Cardiac muscle cell (in vitro differentiated cells and primary cell): ENCODE measurements at regions not wholly inside any gene's neighbourhood (a gene's known extent, or its start where the extent isn't known, plus 50 kb on each side); places are given as distances from the start of the nearest gene placed in this dataset.

Source experiments
- DNase-seq, 2 donors: peaks; one replicate each; pipeline versions ENCODE4 v3.0.0 to v3.0.0-alpha.2; 2010 to 2017; ENCODE audit warnings: low read depth in 1 of 2, low spot score in 1 of 2
- H3K27ac ChIP-seq: fragments of 200-600 bp; sonication (generic); 2 replicates; pipeline ENCODE4 v1.5.1; 2016
- H3K27me3 ChIP-seq: fragments of 200-600 bp; sonication (generic); 2 replicates; pipeline ENCODE4 v1.6.0; 2016; ENCODE audit warnings: control low read depth
- H3K36me3 ChIP-seq: fragments of 200-600 bp; sonication (generic); 2 replicates; pipeline ENCODE4 v1.5.1; 2016; ENCODE audit warnings: control low read depth
- H3K4me1 ChIP-seq: fragments of 200-600 bp; sonication (generic); 2 replicates; pipeline ENCODE4 v1.8.1; 2017; ENCODE audit warnings: low read depth, mild to moderate bottlenecking, mixed run types
- H3K4me3 ChIP-seq: fragments of 200-600 bp; sonication (generic); 2 replicates; pipeline ENCODE4 v1.5.1; 2016; ENCODE audit warnings: mild to moderate bottlenecking
- H3K9me3 ChIP-seq: fragments of 200-600 bp; sonication (generic); 2 replicates; pipeline ENCODE4 v1.5.1; 2017; ENCODE audit warnings: low read depth, mild to moderate bottlenecking, control low read depth
- TF ChIP-seq, protein P1 (sequence below): IDR thresholded peaks from 2 replicates; pipeline ENCODE4 v1.5.1; 2012; ENCODE audit warnings: low read depth, mild to moderate bottlenecking, low read length

DNA sequence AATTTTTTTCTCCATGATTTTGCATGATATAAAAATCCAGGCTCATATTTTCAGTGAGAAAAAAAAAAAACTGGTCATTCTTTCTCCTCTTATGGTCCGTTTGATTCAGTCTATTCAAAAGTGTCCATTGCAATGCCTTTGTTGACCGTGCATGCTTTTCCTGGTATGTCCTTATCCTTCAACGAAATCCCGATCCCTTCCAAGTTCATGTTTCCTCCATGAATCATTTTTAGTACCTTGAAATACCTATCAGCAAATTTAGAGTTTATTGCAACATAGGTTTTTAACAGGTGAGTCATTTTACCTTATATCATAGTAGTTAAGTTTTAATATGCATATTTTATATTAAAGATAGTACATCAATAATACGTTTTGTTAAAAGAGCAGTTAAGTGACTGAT is 773.8 kb upstream of the CHD1 start:
- no peaks in the 10 kb centered on the region for H3K27me3 ChIP-seq
- no peaks in the 10 kb centered on the region for H3K9me3 ChIP-seq
- H3K36me3 ChIP-seq, result no peaks in the 10 kb centered on the region
- H3K4me3 ChIP-seq, result no peak overlapping the region
- H3K4me1 ChIP-seq, result no peaks in the 10 kb centered on the region
- no peak for DNase-seq
- TF ChIP-seq, protein P1, sequence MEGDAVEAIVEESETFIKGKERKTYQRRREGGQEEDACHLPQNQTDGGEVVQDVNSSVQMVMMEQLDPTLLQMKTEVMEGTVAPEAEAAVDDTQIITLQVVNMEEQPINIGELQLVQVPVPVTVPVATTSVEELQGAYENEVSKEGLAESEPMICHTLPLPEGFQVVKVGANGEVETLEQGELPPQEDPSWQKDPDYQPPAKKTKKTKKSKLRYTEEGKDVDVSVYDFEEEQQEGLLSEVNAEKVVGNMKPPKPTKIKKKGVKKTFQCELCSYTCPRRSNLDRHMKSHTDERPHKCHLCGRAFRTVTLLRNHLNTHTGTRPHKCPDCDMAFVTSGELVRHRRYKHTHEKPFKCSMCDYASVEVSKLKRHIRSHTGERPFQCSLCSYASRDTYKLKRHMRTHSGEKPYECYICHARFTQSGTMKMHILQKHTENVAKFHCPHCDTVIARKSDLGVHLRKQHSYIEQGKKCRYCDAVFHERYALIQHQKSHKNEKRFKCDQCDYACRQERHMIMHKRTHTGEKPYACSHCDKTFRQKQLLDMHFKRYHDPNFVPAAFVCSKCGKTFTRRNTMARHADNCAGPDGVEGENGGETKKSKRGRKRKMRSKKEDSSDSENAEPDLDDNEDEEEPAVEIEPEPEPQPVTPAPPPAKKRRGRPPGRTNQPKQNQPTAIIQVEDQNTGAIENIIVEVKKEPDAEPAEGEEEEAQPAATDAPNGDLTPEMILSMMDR, result no peak
- H3K27ac ChIP-seq, result no peak overlapping the region

DNA sequence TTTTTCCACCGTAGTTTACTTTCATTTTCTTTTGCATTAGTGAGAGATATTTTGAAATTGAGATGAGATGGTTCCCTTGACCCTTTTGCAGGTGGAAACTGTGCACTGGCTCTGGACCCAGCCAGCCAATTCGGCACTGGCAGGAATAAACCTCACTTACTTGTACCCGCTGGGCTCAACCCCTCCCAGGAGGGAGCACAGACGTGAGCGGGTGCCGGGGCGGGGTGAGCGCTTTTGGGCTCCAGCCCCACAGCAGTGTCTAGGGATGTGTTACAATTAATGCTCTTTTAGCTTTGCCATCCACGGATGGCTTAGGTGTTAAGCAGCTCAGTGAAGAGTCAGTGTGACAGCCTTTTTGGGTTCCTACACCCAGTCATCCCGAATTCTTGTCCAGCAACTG is 766.1 kb upstream of the CHD1 start:
- Histone ChIP-seq H3K4me1 (no peaks in the 10 kb centered on the region), H3K27ac (no peak overlapping the region), H3K4me3 (no peak overlapping the region), H3K27me3 (no peaks in the 10 kb centered on the region), H3K9me3 (no peaks in the 10 kb centered on the region), H3K36me3 (no peaks in the 10 kb centered on the region)
- TF ChIP-seq, protein P1, result no peak
- no peak for DNase-seq

DNA sequence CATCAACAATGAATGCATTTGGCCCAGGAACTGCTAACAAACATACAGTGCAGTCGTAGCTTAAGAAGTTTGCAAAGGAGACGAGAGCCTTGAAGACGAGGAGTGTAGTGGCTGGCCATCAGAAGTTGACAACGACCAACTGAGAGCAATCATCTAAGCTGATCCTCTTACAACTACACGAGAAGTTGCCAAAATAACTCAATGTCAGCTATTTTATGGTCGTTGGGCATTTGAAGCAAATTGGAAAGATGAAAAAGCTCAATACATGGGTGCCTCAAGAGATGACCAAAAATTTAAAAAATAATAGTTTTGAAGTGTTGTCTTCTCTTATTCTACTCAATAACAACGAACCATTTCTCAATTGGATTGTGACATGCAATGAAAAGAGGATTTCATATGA is 757.7 kb upstream of the CHD1 start:
- no peak for DNase-seq
- Histone ChIP-seq H3K9me3 (no peaks in the 10 kb centered on the region), H3K36me3 (no peaks in the 10 kb centered on the region), H3K27ac (no peak overlapping the region), H3K4me1 (no peaks in the 10 kb centered on the region), H3K27me3 (no peaks in the 10 kb centered on the region), H3K4me3 (no peak overlapping the region)
- TF ChIP-seq, protein P1, result no peak

DNA sequence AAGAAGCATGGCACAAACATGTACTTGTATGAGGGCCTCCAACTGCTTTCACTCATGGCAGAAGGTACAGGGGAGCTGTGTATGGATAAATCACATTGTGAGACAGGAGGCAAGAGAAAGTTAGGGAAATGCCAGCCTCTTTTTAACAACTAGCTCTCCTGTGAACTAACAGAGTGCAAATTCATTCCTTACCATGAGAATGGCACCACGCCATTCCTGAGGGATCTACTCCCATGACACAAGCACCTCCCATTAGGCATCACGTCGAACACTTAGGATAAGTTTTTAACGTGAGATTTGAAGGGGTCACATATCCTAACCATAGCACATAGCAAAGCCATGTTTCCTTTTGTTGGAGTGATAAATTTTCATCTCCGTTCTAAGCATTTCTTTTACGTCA is 747.2 kb upstream of the CHD1 start:
- H3K36me3 ChIP-seq, result no peaks in the 10 kb centered on the region
- no peak overlapping the region for H3K4me3 ChIP-seq
- H3K27me3 ChIP-seq, result no peaks in the 10 kb centered on the region
- H3K9me3 ChIP-seq, result no peaks in the 10 kb centered on the region
- no peak for DNase-seq
- H3K4me1 ChIP-seq, result no peaks in the 10 kb centered on the region
- H3K27ac ChIP-seq, result no peak overlapping the region
- TF ChIP-seq, protein P1, result no peak

DNA sequence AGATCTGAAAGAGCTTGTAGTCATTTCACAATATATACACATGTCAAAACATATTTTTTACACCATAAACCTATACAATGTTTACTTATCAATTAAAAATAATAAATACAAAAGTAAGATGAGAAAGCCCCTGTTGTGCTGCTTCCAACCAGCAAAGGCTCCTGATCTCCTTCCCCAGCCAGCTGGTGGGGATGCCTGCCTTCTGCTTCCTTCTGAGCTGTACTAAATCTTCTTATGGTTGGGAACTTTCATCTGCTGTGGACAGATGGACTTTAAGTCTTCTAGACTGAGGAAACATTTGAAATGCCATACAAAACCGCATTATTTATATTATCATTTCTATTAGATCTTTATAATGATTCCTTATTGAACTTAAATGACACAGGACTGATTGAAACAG is 745.3 kb upstream of the CHD1 start:
- no peaks in the 10 kb centered on the region for H3K9me3 ChIP-seq
- H3K4me1 ChIP-seq, result no peaks in the 10 kb centered on the region

DNA sequence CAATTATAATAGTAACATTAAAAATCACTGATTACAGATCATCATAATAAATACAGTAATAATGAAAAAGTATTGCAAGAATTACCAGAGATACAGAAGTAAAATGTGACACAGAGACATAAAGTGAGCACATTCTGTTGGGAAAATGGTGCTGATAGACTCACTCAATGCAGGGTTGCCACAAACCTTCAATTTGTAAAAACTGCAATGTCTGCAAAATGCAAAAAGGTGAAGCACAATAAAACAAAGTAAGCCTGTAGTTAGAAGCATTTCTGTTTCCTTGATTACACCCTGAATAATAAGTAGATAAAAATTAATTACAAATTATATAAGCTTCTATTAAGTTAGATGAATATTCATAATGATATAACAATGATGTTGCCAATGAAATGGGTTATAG is 736.2 kb upstream of the CHD1 start:
- Histone ChIP-seq H3K9me3 (no peaks in the 10 kb centered on the region), H3K36me3 (no peaks in the 10 kb centered on the region), H3K4me1 (no peaks in the 10 kb centered on the region), H3K4me3 (no peak overlapping the region), H3K27ac (no peak overlapping the region), H3K27me3 (no peaks in the 10 kb centered on the region)
- TF ChIP-seq, protein P1, result no peak
- DNase-seq, result no peak

More for the DNA sequence above, 745.3 kb upstream of the CHD1 start:
- no peak for DNase-seq
- no peak overlapping the region for H3K27ac ChIP-seq
- no peaks in the 10 kb centered on the region for H3K36me3 ChIP-seq
- TF ChIP-seq, protein P1, result no peak
- H3K27me3 ChIP-seq, result no peaks in the 10 kb centered on the region
- H3K4me3 ChIP-seq, result no peak overlapping the region
